HepG2 (cell line): ENCODE measurements at regions not wholly inside any gene's neighbourhood (a gene's known extent, or its start where the extent isn't known, plus 50 kb on each side); places are given as distances from the start of the nearest gene placed in this dataset.

ENCODE experiments used
- AHDC1 ChIP-seq: sonication (generic); formaldehyde crosslinking; IDR thresholded peaks from 2 replicates; pipeline ENCODE4 v1.5.1; 2020; ENCODE audit warnings: mild to moderate bottlenecking, missing genetic modification reagents, borderline replicate concordance
- ATF7 ChIP-seq, 2 experiments: fragments of 450-650 bp in 1 of 2; sonication (generic) in 1 of 2; formaldehyde crosslinking in 1 of 2; IDR thresholded peaks; 2 replicates each; pipeline versions ENCODE4 v1.4.0 to v1.6.1; 2016 to 2020; ENCODE audit warnings: antibody characterized with exemption in 1 of 2, mild to moderate bottlenecking in 1 of 2, missing genetic modification reagents in 1 of 2
- BRF2 ChIP-seq: sonication (generic); formaldehyde crosslinking; IDR thresholded peaks from 2 replicates; pipeline ENCODE4 v1.8.1; 2022; ENCODE audit warnings: mild to moderate bottlenecking, missing genetic modification reagents
- CENPBD1 ChIP-seq: sonication (generic); formaldehyde crosslinking; IDR thresholded peaks from 2 replicates; pipeline ENCODE4 v1.8.0; 2022; ENCODE audit warnings: missing genetic modification reagents, low read depth, mild to moderate bottlenecking, borderline replicate concordance
- FOXK2 ChIP-seq: fragments of 450-650 bp; IDR thresholded peaks from 2 replicates; pipeline ENCODE4 v1.6.1; 2016
- GLMP ChIP-seq: sonication (generic); formaldehyde crosslinking; IDR thresholded peaks from 2 replicates; pipeline ENCODE4 v1.9.0; 2021; ENCODE audit warnings: missing genetic modification reagents, mild to moderate bottlenecking, borderline replicate concordance
- GTF3A ChIP-seq: sonication (generic); formaldehyde crosslinking; conservative IDR thresholded peaks from 2 replicates; pipeline ENCODE4 v1.4.0; 2020; ENCODE audit warnings: mild to moderate bottlenecking, missing genetic modification reagents
- IKZF5 ChIP-seq: IDR thresholded peaks from 2 replicates; pipeline ENCODE4 v1.6.1; 2018; ENCODE audit warnings: missing genetic modification reagents, mild to moderate bottlenecking, missing compliant biosample characterization
- ISL2 ChIP-seq: sonication (generic); formaldehyde crosslinking; IDR thresholded peaks from 2 replicates; pipeline ENCODE4 v1.5.0; 2020; ENCODE audit warnings: missing genetic modification reagents
- MEIS1 ChIP-seq: sonication (generic); formaldehyde crosslinking; IDR thresholded peaks from 2 replicates; pipeline ENCODE4 v1.9.0; 2021; ENCODE audit warnings: mild to moderate bottlenecking, missing genetic modification reagents, moderate library complexity, borderline replicate concordance
- REPIN1 ChIP-seq: sonication (generic); formaldehyde crosslinking; IDR thresholded peaks from 2 replicates; pipeline ENCODE4 v1.8.0; 2022; ENCODE audit warnings: missing genetic modification reagents, low read depth, mild to moderate bottlenecking, borderline replicate concordance
- RNF2 ChIP-seq: fragments of 450-650 bp; conservative IDR thresholded peaks from 2 replicates; pipeline ENCODE4 v1.6.1; 2016; ENCODE audit warnings: low read depth
- RXRA ChIP-seq: sonication (generic); formaldehyde crosslinking; IDR thresholded peaks from 2 replicates; pipeline ENCODE4 v1.5.1; 2020; ENCODE audit warnings: missing genetic modification reagents
- TEF ChIP-seq: sonication (generic); formaldehyde crosslinking; IDR thresholded peaks from 2 replicates; pipeline ENCODE4 v1.5.0; 2020; ENCODE audit warnings: missing genetic modification reagents
- YEATS4 ChIP-seq: sonication (generic); formaldehyde crosslinking; IDR thresholded peaks from 2 replicates; pipeline ENCODE4 v1.4.0; 2020; ENCODE audit warnings: missing genetic modification reagents, borderline replicate concordance
- ZBTB34 ChIP-seq: sonication (generic); formaldehyde crosslinking; IDR thresholded peaks from 2 replicates; pipeline ENCODE4 v1.8.0; 2022; ENCODE audit warnings: mild to moderate bottlenecking, missing genetic modification reagents

- TF ChIP-seq AHDC1 (CRISPR knock-in tag) (peak; percentile 96; the same call in 1 of the 2 replicates), REPIN1 (CRISPR knock-in tag) (peak; percentile 87; the same call in 1 of the 2 replicates), ISL2 (CRISPR knock-in tag) (peak; percentile 91), FOXK2 (0 out of 2 replicates have a peak, but pooled peaks have one; percentile 52), MEIS1 (CRISPR knock-in tag) (peak; percentile 68; the same call in 1 of the 2 replicates), BRF2 (CRISPR knock-in tag) (no peak), YEATS4 (peak; percentile 55; the same call in 1 of the 2 replicates), ZBTB34 (CRISPR knock-in tag) (no peak), CENPBD1 (CRISPR knock-in tag) (no peak), RXRA (CRISPR knock-in tag) (peak; percentile 90), TEF (CRISPR knock-in tag) (no peak), GLMP (CRISPR knock-in tag) (no peak), GTF3A (no peak), ATF7 (IDR thresholded peaks at IDR 0.05) (no peak), ATF7 (CRISPR knock-in tag; IDR thresholded peaks at IDR 0.05) (0 out of 2 replicates have a peak, but pooled peaks have one; percentile 73), IKZF5 (peak; percentile 90), RNF2 (0 out of 2 replicates have a peak, but pooled peaks have one; percentile 23)
Measured at GRCh38 chr2:16196687-16197503, 256.5 kb downstream of the MYCN start (continued).
